Epithelial cell of proximal tubule (primary cell): ENCODE measurements at regions not wholly inside any gene's neighbourhood (a gene's known extent, or its start where the extent isn't known, plus 50 kb on each side); places are given as distances from the start of the nearest gene placed in this dataset.

Experiments
- DNase-seq: peaks from one replicate; pipeline ENCODE4 v3.0.0-alpha.2; 2011; ENCODE audit warnings: low read depth
- H3K4me3 ChIP-seq: 2 replicates; pipeline ENCODE4 v1.5.1; 2011; ENCODE audit warnings: low read depth, mild to moderate bottlenecking, low read length
- TF ChIP-seq, protein P1 (sequence below): conservative IDR thresholded peaks from 2 replicates; pipeline ENCODE4 v1.5.1; 2012; ENCODE audit warnings: low read depth, mild to moderate bottlenecking, low read length

DNA sequence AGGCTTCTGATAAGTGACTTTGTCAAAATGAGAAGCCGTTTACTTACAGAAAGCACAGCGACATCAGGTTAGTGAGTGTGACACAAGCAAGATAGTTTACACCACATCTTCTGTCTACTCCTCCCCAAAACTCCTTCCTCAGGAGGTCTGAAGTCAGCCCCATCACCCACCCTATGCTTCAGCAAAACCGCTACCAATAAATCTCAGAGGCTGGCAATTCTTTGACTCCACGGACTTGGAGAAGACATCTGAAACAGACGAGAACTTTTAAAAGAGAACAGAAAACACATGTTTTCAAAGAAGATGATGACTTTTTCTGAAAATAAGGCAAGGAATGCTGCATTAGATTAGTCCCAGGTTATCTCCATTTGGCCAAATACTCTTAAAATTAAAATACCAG is 261.1 kb downstream of the TBC1D4 start:
- DNase-seq, result no peak
- H3K4me3 ChIP-seq, result no peak overlapping the region
- TF ChIP-seq, protein P1, sequence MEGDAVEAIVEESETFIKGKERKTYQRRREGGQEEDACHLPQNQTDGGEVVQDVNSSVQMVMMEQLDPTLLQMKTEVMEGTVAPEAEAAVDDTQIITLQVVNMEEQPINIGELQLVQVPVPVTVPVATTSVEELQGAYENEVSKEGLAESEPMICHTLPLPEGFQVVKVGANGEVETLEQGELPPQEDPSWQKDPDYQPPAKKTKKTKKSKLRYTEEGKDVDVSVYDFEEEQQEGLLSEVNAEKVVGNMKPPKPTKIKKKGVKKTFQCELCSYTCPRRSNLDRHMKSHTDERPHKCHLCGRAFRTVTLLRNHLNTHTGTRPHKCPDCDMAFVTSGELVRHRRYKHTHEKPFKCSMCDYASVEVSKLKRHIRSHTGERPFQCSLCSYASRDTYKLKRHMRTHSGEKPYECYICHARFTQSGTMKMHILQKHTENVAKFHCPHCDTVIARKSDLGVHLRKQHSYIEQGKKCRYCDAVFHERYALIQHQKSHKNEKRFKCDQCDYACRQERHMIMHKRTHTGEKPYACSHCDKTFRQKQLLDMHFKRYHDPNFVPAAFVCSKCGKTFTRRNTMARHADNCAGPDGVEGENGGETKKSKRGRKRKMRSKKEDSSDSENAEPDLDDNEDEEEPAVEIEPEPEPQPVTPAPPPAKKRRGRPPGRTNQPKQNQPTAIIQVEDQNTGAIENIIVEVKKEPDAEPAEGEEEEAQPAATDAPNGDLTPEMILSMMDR, result no peak

GRCh38 chr13:75220238-75220542 is 261.8 kb downstream of the TBC1D4 start:
- no peak for DNase-seq
- H3K4me3 ChIP-seq, result no peak overlapping the region
- TF ChIP-seq, protein P1, result no peak

- DNase-seq, result no peak
- H3K4me3 ChIP-seq, result peak overlapping the region; percentile 47
- TF ChIP-seq, protein P1, result peak; percentile 95
Measured at GRCh38 chr13:75219479-75220237, 262.3 kb downstream of the TBC1D4 start.

GRCh38 chr13:75217949-75218348 is 264.0 kb downstream of the TBC1D4 start:
- peak; percentile 56 for DNase-seq
- TF ChIP-seq, protein P1, result peak; percentile 13
- H3K4me3 ChIP-seq, result no peak overlapping the region

GRCh38 chr13:75216038-75216437 is 265.9 kb downstream of the TBC1D4 start:
- no peak overlapping the region for H3K4me3 ChIP-seq
- TF ChIP-seq, protein P1, result no peak
- no peak for DNase-seq

- H3K4me3 ChIP-seq, result no peak overlapping the region
- TF ChIP-seq, protein P1, result no peak
- DNase-seq, result no peak
Measured at GRCh38 chr13:75214846-75215245, 267.1 kb downstream of the TBC1D4 start.

DNA sequence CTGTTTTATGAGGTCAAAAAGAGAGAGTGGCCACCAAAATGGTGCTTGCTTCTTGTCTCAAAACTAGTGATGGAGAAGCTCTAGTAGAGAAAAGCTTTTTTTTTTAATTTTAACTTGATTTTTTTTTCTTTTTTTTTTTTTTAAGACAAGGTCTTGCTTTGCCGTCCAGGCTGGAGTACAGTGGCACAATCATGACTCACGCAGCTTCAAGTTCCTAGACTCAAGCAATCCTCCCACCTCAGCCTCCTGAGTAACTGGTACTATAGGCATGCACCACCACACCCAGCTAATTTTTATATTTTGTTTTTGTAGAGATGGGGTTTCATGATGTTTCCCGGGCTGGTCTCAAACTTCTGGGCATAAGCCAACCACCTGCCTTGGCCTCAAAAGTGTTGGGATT is 279.0 kb downstream of the TBC1D4 start:
- TF ChIP-seq, protein P1, result no peak
- no peak overlapping the region for H3K4me3 ChIP-seq
- no peak for DNase-seq
